ENCODE measurements at regions not wholly inside any gene's neighbourhood (a gene's known extent, or its start where the extent isn't known, plus 50 kb on each side); places are given as distances from the start of the nearest gene placed in this dataset.

GRCh38 chr12:97862072-97862471 is 399.5 kb downstream of the RMST start:
- ChIA-PET POLR2A (no interaction called here), CTCF (ENCODE audit: unreplicated experiment) (no interaction called here)
- no peak overlapping the region for H2AFZ ChIP-seq (ENCODE audit: low read length)
- no peaks in the 10 kb centered on the region for H3K36me3 ChIP-seq (ENCODE audit: insufficient read depth, low read length)
- no TSS peak for BruUV-seq (replicated peaks)
- TF ChIP-seq CTCF (conservative IDR thresholded peaks at IDR 0.05; ENCODE audit: low read length) (no peak), EZH2phosphoT487 (IDR thresholded peaks at IDR 0.05; ENCODE audit: borderline replicate concordance, low read depth, low read length) (no peak)
- H3K4me3 ChIP-seq (ENCODE audit: low read depth, low read length, poor library complexity, severe bottlenecking) = no peak overlapping the region
- no peak overlapping the region for H3K4me2 ChIP-seq (ENCODE audit: low read length)
- no peaks in the 10 kb centered on the region for H4K20me1 ChIP-seq (ENCODE audit: insufficient read depth, low read length)
- H3K9me2 ChIP-seq (ENCODE audit: insufficient read depth, low read length) = no peaks in the 10 kb centered on the region
- H3K79me2 ChIP-seq (ENCODE audit: insufficient read depth, low read depth, low read length) = no peaks in the 10 kb centered on the region
- intact Hi-C loops (cut with micrococcal nuclease; ENCODE audit: unreplicated experiment) = no loop called here
- H3K9me3 ChIP-seq (ENCODE audit: low read length) = no peaks in the 10 kb centered on the region
- H3K4me1 ChIP-seq (ENCODE audit: insufficient read depth, low read length, poor library complexity, severe bottlenecking) = no peaks in the 10 kb centered on the region
- H3K27ac ChIP-seq (ENCODE audit: low read depth, low read length, poor library complexity, severe bottlenecking) = no peak overlapping the region
- no peak for DNase-seq (ENCODE audit: low spot score)

DNA sequence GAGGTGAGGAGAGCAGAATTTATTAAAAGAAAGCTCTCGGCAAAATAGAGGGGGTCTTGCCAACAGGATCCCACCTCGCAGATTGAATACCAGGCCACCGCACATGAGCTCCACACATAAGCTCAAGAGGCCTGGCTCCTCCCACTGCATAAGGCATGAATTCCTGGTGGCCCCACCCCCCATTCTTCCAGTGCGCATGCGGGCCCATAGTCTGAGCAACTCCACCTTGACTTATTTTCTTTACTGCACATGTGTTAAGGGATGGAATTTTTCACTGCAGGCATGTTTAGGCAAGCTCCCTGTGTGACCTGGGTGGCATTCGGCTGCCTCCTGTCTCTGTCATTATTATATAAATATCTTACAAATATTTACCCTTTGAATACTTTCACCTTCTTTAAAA is 412.5 kb downstream of the RMST start:
- no peaks in the 10 kb centered on the region for H3K9me3 ChIP-seq (ENCODE audit: low read length)
- no peak for TF ChIP-seq EZH2phosphoT487 (IDR thresholded peaks at IDR 0.05; ENCODE audit: borderline replicate concordance, low read depth, low read length)
- TF ChIP-seq CTCF (conservative IDR thresholded peaks at IDR 0.05; ENCODE audit: low read length) = no peak
- DNase-seq (ENCODE audit: low spot score) = no peak
- no TSS peak for BruUV-seq (replicated peaks)
- H3K9me2 ChIP-seq (ENCODE audit: insufficient read depth, low read length) = no peaks in the 10 kb centered on the region
- no peaks in the 10 kb centered on the region for H3K36me3 ChIP-seq (ENCODE audit: insufficient read depth, low read length)
- no peak overlapping the region for H2AFZ ChIP-seq (ENCODE audit: low read length)
- H3K4me3 ChIP-seq (ENCODE audit: low read depth, low read length, poor library complexity, severe bottlenecking) = no peak overlapping the region
- H4K20me1 ChIP-seq (ENCODE audit: insufficient read depth, low read length) = no peaks in the 10 kb centered on the region
- H3K27ac ChIP-seq (ENCODE audit: low read depth, low read length, poor library complexity, severe bottlenecking) = no peak overlapping the region
- intact Hi-C loops (cut with micrococcal nuclease; ENCODE audit: unreplicated experiment) = no loop called here
- POLR2A ChIA-PET = no interaction called here
- CTCF ChIA-PET (ENCODE audit: unreplicated experiment) = no interaction called here
- H3K4me1 ChIP-seq (ENCODE audit: insufficient read depth, low read length, poor library complexity, severe bottlenecking) = no peaks in the 10 kb centered on the region
- H3K4me2 ChIP-seq (ENCODE audit: low read length) = no peak overlapping the region
- no peaks in the 10 kb centered on the region for H3K79me2 ChIP-seq (ENCODE audit: insufficient read depth, low read depth, low read length)

DNA sequence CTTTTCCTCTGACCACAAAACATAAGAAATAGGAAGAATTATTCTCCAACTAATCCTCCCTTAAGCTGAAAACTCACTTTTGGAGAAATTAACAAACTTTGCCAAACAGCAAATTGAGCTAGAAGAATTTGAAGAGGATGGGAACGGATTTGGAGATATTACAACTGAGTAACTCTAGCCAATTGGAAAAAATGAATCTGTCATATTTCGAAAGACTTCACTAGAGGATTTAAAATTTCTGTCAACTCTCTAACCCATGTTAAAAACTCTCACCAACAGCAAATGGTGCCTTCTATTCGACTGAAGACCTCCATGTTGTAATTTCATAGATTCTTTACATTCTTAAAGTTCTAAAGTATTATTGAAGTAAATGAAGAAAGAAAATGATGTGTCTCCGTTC is 414.2 kb downstream of the RMST start:
- H3K36me3 ChIP-seq (ENCODE audit: insufficient read depth, low read length) = no peaks in the 10 kb centered on the region
- H3K79me2 ChIP-seq (ENCODE audit: insufficient read depth, low read depth, low read length) = no peaks in the 10 kb centered on the region
- no peaks in the 10 kb centered on the region for H3K4me1 ChIP-seq (ENCODE audit: insufficient read depth, low read length, poor library complexity, severe bottlenecking)
- BruUV-seq (replicated peaks) = no TSS peak
- POLR2A ChIA-PET = interaction anchor here (1.2 kb wide), 1 partner anchor 20 kb away, joined by 3 read pairs; no protein-coding TSS in a partner anchor
- intact Hi-C loops (cut with micrococcal nuclease; ENCODE audit: unreplicated experiment) = no loop called here
- TF ChIP-seq CTCF (conservative IDR thresholded peaks at IDR 0.05; ENCODE audit: low read length) = no peak
- no peak for TF ChIP-seq EZH2phosphoT487 (IDR thresholded peaks at IDR 0.05; ENCODE audit: borderline replicate concordance, low read depth, low read length)
- CTCF ChIA-PET (ENCODE audit: unreplicated experiment) = no interaction called here
- no peak overlapping the region for H3K27ac ChIP-seq (ENCODE audit: low read depth, low read length, poor library complexity, severe bottlenecking)
- no peak overlapping the region for H3K4me2 ChIP-seq (ENCODE audit: low read length)
- H3K9me2 ChIP-seq (ENCODE audit: insufficient read depth, low read length) = no peaks in the 10 kb centered on the region
- no peak overlapping the region for H3K4me3 ChIP-seq (ENCODE audit: low read depth, low read length, poor library complexity, severe bottlenecking)
- H4K20me1 ChIP-seq (ENCODE audit: insufficient read depth, low read length) = no peaks in the 10 kb centered on the region
- no peak for DNase-seq (ENCODE audit: low spot score)
- no peak overlapping the region for H2AFZ ChIP-seq (ENCODE audit: low read length)
- no peaks in the 10 kb centered on the region for H3K9me3 ChIP-seq (ENCODE audit: low read length)
